A549 (cell line): ENCODE measurements at regions not wholly inside any gene's neighbourhood (a gene's known extent, or its start where the extent isn't known, plus 50 kb on each side); places are given as distances from the start of the nearest gene placed in this dataset.

ENCODE experiments used
- ATAC-seq, 2 experiments: fragments of 200-7000 bp in 1 of 2; fragments of >200 bp in 1 of 2; cut with Nextera tagmentation in 1 of 2; cut with Tn5 transposase in 1 of 2; 3 replicates each; pipeline versions ENCODE4 v1.8.0 to v1.9.1; 2018 to 2020; ENCODE audit warnings: mild to moderate bottlenecking in 1 of 2, moderate library complexity in 1 of 2
- CTCF ChIA-PET: fragments of 300-600 bp; sonication (Branson Sonifier 250); formaldehyde crosslinking; extraction: SDS; loops from one replicate; lab custom pipeline; 2021; ENCODE audit warnings: antibody characterized with exemption, inconsistent platforms; lab: Yijun Ruan, JAX
- POLR2A ChIA-PET: fragments of 350-600 bp; formaldehyde crosslinking; extraction: SDS; loops from one replicate; lab custom pipeline; 2021; ENCODE audit warnings: antibody characterized with exemption, inconsistent platforms; lab: Yijun Ruan, JAX
- DNase-seq, 2 experiments: peaks; one replicate each; pipeline versions ENCODE4 v3.0.0 to v3.0.0-alpha.2; 2011 to 2016; ENCODE audit warnings: low read depth in 1 of 2, low spot score in 1 of 2
- FAIRE-seq: peaks from 2 replicates; lab custom pipeline; 2011; peaks lifted over from hg19 to GRCh38; lab: Jason Lieb, UNC
- H3K27ac ChIP-seq, 2 experiments: fragments of >200 bp; sonication (Bioruptor Twin); formaldehyde crosslinking; 3 replicates each; pipeline ENCODE4 v1.5.1; 2016 to 2017
- H3K4me1 ChIP-seq: fragments of >200 bp; sonication (Bioruptor Twin); formaldehyde crosslinking; 3 replicates; pipeline ENCODE4 v1.6.1; 2016
- H3K4me2 ChIP-seq: fragments of >200 bp; sonication (Bioruptor Twin); formaldehyde crosslinking; 3 replicates; pipeline ENCODE4 v1.6.1; 2016
- H3K4me3 ChIP-seq: fragments of >200 bp; sonication (Bioruptor Twin); formaldehyde crosslinking; 3 replicates; pipeline ENCODE4 v1.5.1; 2016
- H3K9me3 ChIP-seq: fragments of >200 bp; sonication (Bioruptor Twin); formaldehyde crosslinking; 3 replicates; pipeline ENCODE4 v1.6.1; 2016
- BCL3 ChIP-seq: fragments of >200 bp; sonication (Bioruptor Twin); formaldehyde crosslinking; IDR thresholded peaks from 3 replicates; pipeline ENCODE4 v1.6.1; 2016
- BHLHE40 ChIP-seq: IDR thresholded peaks from 2 replicates; pipeline ENCODE4 v1.6.1; 2012; ENCODE audit warnings: low read depth, low read length, inconsistent platforms
- CBX2 ChIP-seq: fragments of 200-600 bp; sonication (generic); IDR thresholded peaks from 2 replicates; pipeline ENCODE4 v1.6.1; 2016; ENCODE audit warnings: low read depth, mild to moderate bottlenecking, borderline replicate concordance
- CHD2 ChIP-seq: fragments of 150-350 bp; IDR thresholded peaks from 2 replicates; pipeline ENCODE4 v1.6.1; 2014; ENCODE audit warnings: low read length; ENCODE audit not compliant: partially characterized antibody
- CHD4 ChIP-seq: fragments of 200-600 bp; sonication (generic); IDR thresholded peaks from 2 replicates; pipeline ENCODE4 v1.6.1; 2016; ENCODE audit warnings: antibody characterized with exemption, mild to moderate bottlenecking, borderline replicate concordance
- CTCF ChIP-seq: fragments of >200 bp; sonication (Bioruptor Twin); formaldehyde crosslinking; IDR thresholded peaks from 3 replicates; pipeline ENCODE4 v1.5.1; 2016
- EHF ChIP-seq: fragments of 250-450 bp; sonication (Bioruptor Pico); IDR thresholded peaks from 2 replicates; pipeline ENCODE4 v1.5.0; 2020; ENCODE audit warnings: mild to moderate bottlenecking
- EHMT2 ChIP-seq: fragments of 200-600 bp; sonication (generic); IDR thresholded peaks from 2 replicates; pipeline ENCODE4 v1.6.1; 2016; ENCODE audit warnings: antibody characterized with exemption, low read depth, mild to moderate bottlenecking, moderate library complexity
- EP300 ChIP-seq, 2 experiments: fragments of >200 bp; sonication (Bioruptor Twin); formaldehyde crosslinking; IDR thresholded peaks; 2 replicates in 1 of 2; 3 replicates in 1 of 2; pipeline ENCODE4 v1.6.1; 2016 to 2017
- FOSL2 ChIP-seq, 2 experiments: fragments of 450-650 bp in 1 of 2; fragments of >200 bp in 1 of 2; sonication (Bioruptor Twin) in 1 of 2; formaldehyde crosslinking; IDR thresholded peaks; 2 replicates each; pipeline versions ENCODE4 v1.5.0 to v1.6.1; 2016 to 2020; ENCODE audit warnings: mild to moderate bottlenecking in 1 of 2, moderate library complexity in 1 of 2
- FOXS1 ChIP-seq: fragments of 250-450 bp; sonication (Bioruptor Pico); IDR thresholded peaks from 2 replicates; pipeline ENCODE4 v1.5.0; 2020; ENCODE audit warnings: mild to moderate bottlenecking, moderate library complexity
- GATA3 ChIP-seq: IDR thresholded peaks from 2 replicates; pipeline ENCODE4 v1.6.1; 2012; ENCODE audit warnings: borderline replicate concordance
- HDAC2 ChIP-seq: fragments of 200-600 bp; sonication (generic); IDR thresholded peaks from 2 replicates; pipeline ENCODE4 v1.6.1; 2016
- HEYL ChIP-seq: fragments of 250-450 bp; sonication (Bioruptor Pico); IDR thresholded peaks from 2 replicates; pipeline ENCODE4 v1.8.0; 2021; ENCODE audit warnings: mild to moderate bottlenecking, moderate library complexity
- HMGXB4 ChIP-seq: fragments of 250-450 bp; sonication (Bioruptor Pico); IDR thresholded peaks from 2 replicates; pipeline ENCODE4 v1.5.0; 2021; ENCODE audit warnings: mild to moderate bottlenecking, moderate library complexity, borderline replicate concordance
- HOXB5 ChIP-seq: fragments of 250-450 bp; sonication (Bioruptor Pico); IDR thresholded peaks from 2 replicates; pipeline ENCODE4 v1.5.0; 2020; ENCODE audit warnings: mild to moderate bottlenecking, moderate library complexity
- KDM5A ChIP-seq: fragments of 200-600 bp; sonication (generic); IDR thresholded peaks from 2 replicates; pipeline ENCODE4 v1.6.1; 2016; ENCODE audit warnings: antibody characterized with exemption, mild to moderate bottlenecking
- NR3C1 ChIP-seq: fragments of >200 bp; sonication (Bioruptor Twin); formaldehyde crosslinking; IDR thresholded peaks from 3 replicates; pipeline ENCODE4 v1.6.1; 2017
- PBX3 ChIP-seq: IDR thresholded peaks from 2 replicates; pipeline ENCODE4 v1.6.1; 2012
- POLR2AphosphoS2 ChIP-seq: conservative IDR thresholded peaks from 2 replicates; pipeline ENCODE4 v1.6.1; 2012; ENCODE audit warnings: low read length, improper control_type of control experiment, inconsistent platforms
- RAD21 ChIP-seq, 2 experiments: fragments of >200 bp in 1 of 2; sonication (Bioruptor Twin) in 1 of 2; formaldehyde crosslinking in 1 of 2; IDR thresholded peaks in 1 of 2; conservative IDR thresholded peaks in 1 of 2; 2 replicates in 1 of 2; 3 replicates in 1 of 2; pipeline ENCODE4 v1.6.1; 2012 to 2018; ENCODE audit warnings: inconsistent platforms in 1 of 2
- RCOR1 ChIP-seq: fragments of 150-350 bp; IDR thresholded peaks from 2 replicates; pipeline ENCODE4 v1.6.1; 2014; ENCODE audit warnings: antibody characterized with exemption, low read length, low read depth
- REST ChIP-seq: fragments of 200-600 bp; sonication (generic); IDR thresholded peaks from 2 replicates; pipeline ENCODE4 v1.6.1; 2016; ENCODE audit warnings: antibody characterized with exemption, mild to moderate bottlenecking, moderate library complexity
- RFX5 ChIP-seq: fragments of 450-650 bp; IDR thresholded peaks from 2 replicates; pipeline ENCODE4 v1.7.1; 2014; ENCODE audit warnings: antibody characterized with exemption, mild to moderate bottlenecking, moderate library complexity
- ZFP36 ChIP-seq: fragments of 450-650 bp; IDR thresholded peaks from 2 replicates; pipeline ENCODE4 v1.6.1; 2014; ENCODE audit warnings: borderline replicate concordance; ENCODE audit not compliant: partially characterized antibody
- WGBS: methylation state at CpG from one replicate; pipeline ENCODE4 v1.1.6; 2017; ENCODE audit errors: missing lambda C conversion rate; 5-methylcytosine and 5-hydroxymethylcytosine counted together

- TF ChIP-seq HDAC2: no peak
- no peak for TF ChIP-seq KDM5A
- no peak for TF ChIP-seq RFX5
- TF ChIP-seq CHD4: no peak
- TF ChIP-seq ZFP36: no peak
- TF ChIP-seq CTCF: no peak
- no peak for TF ChIP-seq HOXB5 (CRISPR knock-in tag)
- no peak for TF ChIP-seq POLR2AphosphoS2
- TF ChIP-seq NR3C1: no peak
- TF ChIP-seq, all 56 proteins: peak for 0
These were observed 200.3 kb upstream of the MCTP2 start (continued) for GRCh38 chr15:94031072-94031471.

GRCh38 chr15:94029495-94029894 is 201.9 kb upstream of the MCTP2 start:
- POLR2A ChIA-PET: no interaction called here
- WGBS: 3% methylated on average over 1 of the region's 1 CpG
- H3K27ac ChIP-seq: no peak overlapping the region
- no peak for ATAC-seq
- H3K9me3 ChIP-seq: no peaks in the 10 kb centered on the region
- CTCF ChIA-PET: interaction anchor here (0.6 kb wide), 1 partner anchor 992 kb away, joined by 3 read pairs; no protein-coding TSS in a partner anchor
- H3K4me2 ChIP-seq: no peak overlapping the region
- TF ChIP-seq PBX3: no peak
- DNase-seq: no peak
- FAIRE-seq: no peak
- no peak overlapping the region for H3K4me3 ChIP-seq
- H3K4me1 ChIP-seq: no peaks in the 10 kb centered on the region

GRCh38 chr15:94028809-94029208 is 202.6 kb upstream of the MCTP2 start:
- ATAC-seq: no peak
- H3K27ac ChIP-seq: no peak overlapping the region
- H3K4me1 ChIP-seq: no peaks in the 10 kb centered on the region
- no peak for DNase-seq
- no peak overlapping the region for H3K4me3 ChIP-seq
- no peaks in the 10 kb centered on the region for H3K9me3 ChIP-seq
- POLR2A ChIA-PET: no interaction called here
- no peak overlapping the region for H3K4me2 ChIP-seq
- CTCF ChIA-PET: no interaction called here
- no peak for FAIRE-seq
- WGBS: 3% methylated on average over 6 of the region's 6 CpGs
- TF ChIP-seq HOXB5 (CRISPR knock-in tag): no peak
- TF ChIP-seq EHF: no peak
- TF ChIP-seq BHLHE40: no peak
- no peak for TF ChIP-seq REST
- no peak for TF ChIP-seq PBX3
- TF ChIP-seq RAD21 (conservative IDR thresholded peaks at IDR 0.05 in 1 of 2, IDR thresholded peaks at IDR 0.05 in 1 of 2): no peak
- no peak for TF ChIP-seq FOSL2 (IDR thresholded peaks at IDR 0.05)
- TF ChIP-seq FOSL2 (CRISPR knock-in tag; IDR thresholded peaks at IDR 0.05): no peak
- TF ChIP-seq RCOR1: no peak
- TF ChIP-seq GATA3: no peak
- no peak for TF ChIP-seq FOXS1 (CRISPR knock-in tag)
- TF ChIP-seq HMGXB4 (CRISPR knock-in tag): no peak
- no peak for TF ChIP-seq BCL3
- TF ChIP-seq EHMT2: no peak
- no peak for TF ChIP-seq CHD2
- TF ChIP-seq HEYL (CRISPR knock-in tag): no peak
- TF ChIP-seq EP300 (IDR thresholded peaks at IDR 0.05): no peak
- no peak for TF ChIP-seq CBX2
